ENCODE measurements at regions not wholly inside any gene's neighbourhood (a gene's known extent, or its start where the extent isn't known, plus 50 kb on each side); places are given as distances from the start of the nearest gene placed in this dataset.

DNA sequence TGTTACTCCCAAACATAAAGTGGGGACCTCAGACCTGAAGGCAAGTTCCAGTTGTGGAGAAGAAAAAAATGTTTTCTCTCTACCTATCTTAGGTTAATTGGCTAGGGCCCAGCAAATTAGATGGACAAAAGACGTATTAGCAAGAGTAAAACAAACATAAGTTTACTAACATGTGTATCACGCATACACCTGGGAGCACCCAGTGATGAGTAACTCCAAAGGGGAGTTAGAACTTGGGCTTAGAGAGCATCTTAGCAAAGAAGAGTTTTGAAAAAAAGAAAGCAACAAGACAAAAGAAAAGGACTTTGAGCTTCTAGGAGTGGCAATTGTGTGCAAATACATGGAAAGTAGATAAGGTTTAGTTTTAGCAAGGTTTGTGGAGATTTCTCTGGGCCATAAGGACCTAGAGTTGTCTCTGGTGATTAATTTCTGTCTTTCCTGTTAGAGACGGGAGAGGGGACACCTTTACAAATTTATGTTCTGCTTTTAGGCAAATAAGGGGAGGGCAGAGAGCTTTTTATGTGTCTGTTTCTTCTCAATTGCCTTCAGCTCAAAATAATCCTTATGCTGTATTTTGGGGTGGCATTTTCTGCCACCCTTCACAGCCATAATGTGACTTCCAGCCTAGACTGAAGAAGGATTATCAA lies 76.7 kb upstream of the PTGFRN start:
- Histone ChIP-seq H3K4me3 (ENCODE audit: low read length) (no peak overlapping the region), H3K79me2 (ENCODE audit: low read length) (no peaks in the 10 kb centered on the region), H3K9ac (ENCODE audit: low read length) (no peak overlapping the region), H3K4me2 (ENCODE audit: low read length) (no peak overlapping the region), H3K9me3 (ENCODE audit: low read length) (no peaks in the 10 kb centered on the region), H3K9me2 (replicated peaks; ENCODE audit: low read length) (no peaks in the 10 kb centered on the region), H3K4me1 (ENCODE audit: insufficient read depth, low read length) (no peaks in the 10 kb centered on the region), H3K27ac (ENCODE audit: low read length) (no peak overlapping the region), H2AFZ (ENCODE audit: low read length) (no peak overlapping the region), H3F3A (ENCODE audit: low read length, unreplicated experiment) (no peaks in the 10 kb centered on the region), H3K27me3 (ENCODE audit: low read length) (0 out of 2 replicates have a peak, but pooled peaks cover 3% of the 10 kb centered on the region), H4K20me1 (ENCODE audit: low read length) (no peaks in the 10 kb centered on the region), H3K36me3 (ENCODE audit: low read depth, low read length) (no peaks in the 10 kb centered on the region)
- TF ChIP-seq, protein P1, sequence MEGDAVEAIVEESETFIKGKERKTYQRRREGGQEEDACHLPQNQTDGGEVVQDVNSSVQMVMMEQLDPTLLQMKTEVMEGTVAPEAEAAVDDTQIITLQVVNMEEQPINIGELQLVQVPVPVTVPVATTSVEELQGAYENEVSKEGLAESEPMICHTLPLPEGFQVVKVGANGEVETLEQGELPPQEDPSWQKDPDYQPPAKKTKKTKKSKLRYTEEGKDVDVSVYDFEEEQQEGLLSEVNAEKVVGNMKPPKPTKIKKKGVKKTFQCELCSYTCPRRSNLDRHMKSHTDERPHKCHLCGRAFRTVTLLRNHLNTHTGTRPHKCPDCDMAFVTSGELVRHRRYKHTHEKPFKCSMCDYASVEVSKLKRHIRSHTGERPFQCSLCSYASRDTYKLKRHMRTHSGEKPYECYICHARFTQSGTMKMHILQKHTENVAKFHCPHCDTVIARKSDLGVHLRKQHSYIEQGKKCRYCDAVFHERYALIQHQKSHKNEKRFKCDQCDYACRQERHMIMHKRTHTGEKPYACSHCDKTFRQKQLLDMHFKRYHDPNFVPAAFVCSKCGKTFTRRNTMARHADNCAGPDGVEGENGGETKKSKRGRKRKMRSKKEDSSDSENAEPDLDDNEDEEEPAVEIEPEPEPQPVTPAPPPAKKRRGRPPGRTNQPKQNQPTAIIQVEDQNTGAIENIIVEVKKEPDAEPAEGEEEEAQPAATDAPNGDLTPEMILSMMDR (conservative IDR thresholded peaks at IDR 0.05; ENCODE audit: low read depth, low read length), result no peak
- TF ChIP-seq EZH2 (IDR thresholded peaks at IDR 0.05; ENCODE audit: low read length, unreplicated experiment), result no peak
- TF ChIP-seq EZH2phosphoT487 (IDR thresholded peaks at IDR 0.05; ENCODE audit: borderline replicate concordance, low read length), result no peak
- CTCF ChIA-PET, result no interaction called here
- intact Hi-C loops (cut with micrococcal nuclease), result no loop called here
- POLR2A ChIA-PET (ENCODE audit: unreplicated experiment), result no interaction called here
- BruUV-seq (replicated peaks), result no TSS peak
- no peak for ATAC-seq
- DNase-seq, result peak; percentile 25

DNA sequence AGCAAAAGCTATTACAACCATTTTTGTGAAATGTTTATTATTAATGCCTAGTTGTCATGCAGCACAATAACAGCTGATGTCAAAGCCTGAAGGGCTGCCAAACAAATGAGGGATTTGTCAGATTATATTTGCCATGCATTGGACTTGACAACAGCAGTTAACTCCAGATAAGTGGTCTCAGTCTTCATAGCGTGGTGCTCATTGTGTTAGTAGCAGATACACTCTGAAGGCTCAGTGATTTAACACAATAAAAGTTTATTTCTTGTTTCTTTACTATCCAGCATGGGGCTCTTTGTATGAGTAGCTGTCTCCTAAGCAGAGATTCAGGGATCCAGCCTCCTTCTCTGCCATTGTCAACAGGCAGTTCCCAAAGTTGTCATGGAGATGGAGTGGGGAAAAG lies 76.0 kb upstream of the PTGFRN start:
- ChIA-PET POLR2A (ENCODE audit: unreplicated experiment) (no interaction called here), CTCF (no interaction called here)
- no peak for DNase-seq

DNA sequence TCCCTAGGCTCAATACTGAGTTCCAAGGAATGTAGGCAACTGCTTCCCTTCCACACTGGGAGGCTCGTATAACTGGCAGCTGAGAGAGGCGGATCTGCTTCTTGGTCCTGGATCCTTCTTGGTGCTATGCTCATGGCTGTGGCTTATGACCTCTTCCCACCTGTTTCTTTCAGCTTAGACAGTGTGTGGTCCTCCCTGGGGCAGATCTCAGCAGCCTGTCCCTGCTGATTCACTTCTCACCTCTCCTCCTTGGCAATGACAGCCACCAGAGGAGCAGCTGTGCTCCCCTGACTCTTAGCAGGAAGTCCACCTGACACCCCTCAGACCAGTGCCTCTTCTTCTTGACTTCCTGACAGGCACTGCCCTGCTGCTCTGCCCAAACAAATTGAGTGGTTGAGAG lies 75.1 kb upstream of the PTGFRN start:
- Histone ChIP-seq H3K27me3 (ENCODE audit: low read length) (0 out of 2 replicates have a peak, but pooled peaks cover 3% of the 10 kb centered on the region), H3K9me2 (replicated peaks; ENCODE audit: low read length) (no peaks in the 10 kb centered on the region), H3F3A (ENCODE audit: low read length, unreplicated experiment) (no peaks in the 10 kb centered on the region), H3K9me3 (ENCODE audit: low read length) (no peaks in the 10 kb centered on the region), H3K4me3 (ENCODE audit: low read length) (no peak overlapping the region), H4K20me1 (ENCODE audit: low read length) (no peaks in the 10 kb centered on the region), H3K9ac (ENCODE audit: low read length) (no peak overlapping the region), H3K79me2 (ENCODE audit: low read length) (no peaks in the 10 kb centered on the region), H3K27ac (ENCODE audit: low read length) (no peak overlapping the region), H3K4me2 (ENCODE audit: low read length) (no peak overlapping the region), H3K4me1 (ENCODE audit: insufficient read depth, low read length) (no peaks in the 10 kb centered on the region), H2AFZ (ENCODE audit: low read length) (no peak overlapping the region), H3K36me3 (ENCODE audit: low read depth, low read length) (no peaks in the 10 kb centered on the region)
- BruUV-seq (replicated peaks), result no TSS peak
- intact Hi-C loops (cut with micrococcal nuclease), result no loop called here
- TF ChIP-seq, protein P1 (conservative IDR thresholded peaks at IDR 0.05; ENCODE audit: low read depth, low read length), result no peak
- TF ChIP-seq EZH2phosphoT487 (IDR thresholded peaks at IDR 0.05; ENCODE audit: borderline replicate concordance, low read length) (no peak), EZH2 (IDR thresholded peaks at IDR 0.05; ENCODE audit: low read length, unreplicated experiment) (no peak)
- ChIA-PET POLR2A (ENCODE audit: unreplicated experiment) (no interaction called here), CTCF (no interaction called here)
- no peak for DNase-seq
- no peak for ATAC-seq

More for the DNA sequence above, 76.0 kb upstream of the PTGFRN start:
- Histone ChIP-seq H3K4me3 (ENCODE audit: low read length) (no peak overlapping the region), H3K9me3 (ENCODE audit: low read length) (no peaks in the 10 kb centered on the region), H3K9ac (ENCODE audit: low read length) (no peak overlapping the region), H3K4me1 (ENCODE audit: insufficient read depth, low read length) (no peaks in the 10 kb centered on the region), H4K20me1 (ENCODE audit: low read length) (no peaks in the 10 kb centered on the region), H3K27ac (ENCODE audit: low read length) (no peak overlapping the region), H3F3A (ENCODE audit: low read length, unreplicated experiment) (no peaks in the 10 kb centered on the region), H2AFZ (ENCODE audit: low read length) (no peak overlapping the region), H3K9me2 (replicated peaks; ENCODE audit: low read length) (no peaks in the 10 kb centered on the region), H3K36me3 (ENCODE audit: low read depth, low read length) (no peaks in the 10 kb centered on the region), H3K4me2 (ENCODE audit: low read length) (no peak overlapping the region), H3K27me3 (ENCODE audit: low read length) (0 out of 2 replicates have a peak, but pooled peaks cover 3% of the 10 kb centered on the region), H3K79me2 (ENCODE audit: low read length) (no peaks in the 10 kb centered on the region)
- TF ChIP-seq, protein P1 (conservative IDR thresholded peaks at IDR 0.05; ENCODE audit: low read depth, low read length), result no peak
- TF ChIP-seq EZH2 (IDR thresholded peaks at IDR 0.05; ENCODE audit: low read length, unreplicated experiment), result no peak
- TF ChIP-seq EZH2phosphoT487 (IDR thresholded peaks at IDR 0.05; ENCODE audit: borderline replicate concordance, low read length), result no peak
- no TSS peak for BruUV-seq (replicated peaks)
- ATAC-seq, result no peak
- intact Hi-C loops (cut with micrococcal nuclease), result no loop called here

Measured in PC-3 (cell line).